Left lobe of liver (tissue), 2 donors: ENCODE measurements at regions not wholly inside any gene's neighbourhood (a gene's known extent, or its start where the extent isn't known, plus 50 kb on each side); places are given as distances from the start of the nearest gene placed in this dataset.
A peak's percentile ranks its signal among the peaks of the same experiment; 100 is the strongest.

Experiments used
- ATAC-seq: fragments of 200-7000 bp; cut with Tn5 transposase; one replicate; pipeline ENCODE4 v1.9.1; 2020; ENCODE audit warnings: mild to moderate bottlenecking, moderate library complexity
- DNase-seq: peaks from one replicate; pipeline ENCODE4 v3.0.0-alpha.2; 2020; ENCODE audit warnings: low spot score
- donor health status: DM: no; HTN: no; CAD: no; lungs with moderate emphysema.
- donor health status: DM: no; HTN: yes; CAD: no.

- ATAC-seq (no peak), DNase-seq (no peak)
Measured at GRCh38 chr1:79082233-79082632, 75.7 kb upstream of the ADGRL4 start.

- DNase-seq = no peak
- ATAC-seq = peak; percentile 61
Measured at GRCh38 chr1:79079770-79080169, 73.2 kb upstream of the ADGRL4 start.

GRCh38 chr1:79074975-79075374 is 68.4 kb upstream of the ADGRL4 start:
- ATAC-seq (no peak), DNase-seq (no peak)

GRCh38 chr1:79069828-79070227 is 63.3 kb upstream of the ADGRL4 start:
- ATAC-seq = no peak
- no peak for DNase-seq

- ATAC-seq (no peak), DNase-seq (no peak)
Measured at GRCh38 chr1:79059341-79059740, 52.8 kb upstream of the ADGRL4 start.
